ENCODE measurements at regions not wholly inside any gene's neighbourhood (a gene's known extent, or its start where the extent isn't known, plus 50 kb on each side); places are given as distances from the start of the nearest gene placed in this dataset.
"Not testable (repeated sequence)": the region's sequence is repeated elsewhere in the genome, so short reads cannot be mapped to it uniquely, and the experiment has no call there.

GRCh38 chr15:53129121-53129904 lies 339.2 kb upstream of the ONECUT1 start:
- in situ Hi-C loops (cut with MboI; ENCODE audit: low pct_unique_long_range_greater_than_20kb in 2 of 9, low sequenced_read_pairs in 9 of 9, unreplicated experiment in 9 of 9), result no loop called here
- WGBS, 10 experiments, result 1 to 40% (median 16%) methylated on average over 2 to 12 of the region's 12 CpGs
- Histone ChIP-seq H3K4me3 (no peak overlapping the region), H3K27ac (peak overlapping the region in 1 of 2 donors; percentile 56), H3K4me1 (replicated peaks in 1 of 2) (peaks cover 19 to 23% of the 10 kb centered on the region in 2 donors)
- peak in 4 of 8 experiments; percentile 36 to 82 (median 64) for ATAC-seq (replicated peaks in 6 of 8)

- Histone ChIP-seq H3K4me3 (no peak overlapping the region), H3K4me1 (replicated peaks in 1 of 2) (peaks cover 19 to 23% of the 10 kb centered on the region in 2 donors), H3K27ac (peak overlapping the region in 1 of 2 donors; percentile 56)
- ATAC-seq (replicated peaks in 6 of 8), result no peak
- WGBS, 10 experiments, result 0 to 60% (median 46%) methylated on average over 1 to 5 of the region's 5 CpGs; no CpG with 5 or more reads in 3 of the 10 experiments
- in situ Hi-C loops (cut with MboI; ENCODE audit: low pct_unique_long_range_greater_than_20kb in 2 of 9, low sequenced_read_pairs in 9 of 9, unreplicated experiment in 9 of 9), result no loop called here
Observed at GRCh38 chr15:53128652-53129051, 338.5 kb upstream of the ONECUT1 start.

GRCh38 chr15:53126144-53126543 lies 336.0 kb upstream of the ONECUT1 start:
- in situ Hi-C loops (cut with MboI; ENCODE audit: low pct_unique_long_range_greater_than_20kb in 2 of 9, low sequenced_read_pairs in 9 of 9, unreplicated experiment in 9 of 9), result no loop called here
- no peak for ATAC-seq (replicated peaks in 6 of 8)
- H3K27ac ChIP-seq, result no peak overlapping the region
- H3K4me1 ChIP-seq (replicated peaks in 1 of 2), result peaks cover 15 to 18% of the 10 kb centered on the region in 2 donors
- no peak overlapping the region for H3K4me3 ChIP-seq
- WGBS, 10 experiments, result 0 to 88% (median 6%) methylated on average over 1 to 3 of the region's 4 CpGs; no CpG with 5 or more reads in 3 of the 10 experiments

GRCh38 chr15:53122818-53123217 lies 332.7 kb upstream of the ONECUT1 start:
- in situ Hi-C loops (cut with MboI; ENCODE audit: low pct_unique_long_range_greater_than_20kb in 2 of 9, low sequenced_read_pairs in 9 of 9, unreplicated experiment in 9 of 9), result no loop called here
- Histone ChIP-seq H3K27ac (no peak overlapping the region), H3K4me3 (no peak overlapping the region), H3K4me1 (replicated peaks in 1 of 2) (no peaks in the 10 kb centered on the region)
- 0 to 90% (median 0%) methylated on average over 1 to 2 of the region's 2 CpGs; no CpG with 5 or more reads in 5 of the 10 experiments for WGBS, 10 experiments
- ATAC-seq (replicated peaks in 6 of 8), result no peak

GRCh38 chr15:53116915-53117314 lies 326.8 kb upstream of the ONECUT1 start:
- in situ Hi-C loops (cut with MboI; ENCODE audit: low pct_unique_long_range_greater_than_20kb in 2 of 9, low sequenced_read_pairs in 9 of 9, unreplicated experiment in 9 of 9), result not testable (repeated sequence)

GRCh38 chr15:53116169-53116568 lies 326.0 kb upstream of the ONECUT1 start:
- H3K4me3 ChIP-seq, result no peak overlapping the region
- no peaks in the 10 kb centered on the region for H3K4me1 ChIP-seq (replicated peaks in 1 of 2)
- H3K27ac ChIP-seq, result no peak overlapping the region
- ATAC-seq (replicated peaks in 6 of 8), result no peak
- in situ Hi-C loops (cut with MboI; ENCODE audit: low pct_unique_long_range_greater_than_20kb in 2 of 9, low sequenced_read_pairs in 9 of 9, unreplicated experiment in 9 of 9), result no loop called here

More at GRCh38 chr15:53116915-53117314, 326.8 kb upstream of the ONECUT1 start:
- not testable (repeated sequence) for ATAC-seq (replicated peaks in 6 of 8); H3K4me1 ChIP-seq (replicated peaks in 1 of 2); H3K4me3 ChIP-seq; H3K27ac ChIP-seq

GRCh38 chr15:53115563-53115962 lies 325.4 kb upstream of the ONECUT1 start:
- Histone ChIP-seq H3K4me3 (no peak overlapping the region), H3K27ac (no peak overlapping the region), H3K4me1 (replicated peaks in 1 of 2) (no peaks in the 10 kb centered on the region)
- WGBS, 10 experiments, result 0 to 100% (median 83%) methylated on average over 1 of the region's 1 CpG; no CpG with 5 or more reads in 3 of the 10 experiments
- in situ Hi-C loops (cut with MboI; ENCODE audit: low pct_unique_long_range_greater_than_20kb in 2 of 9, low sequenced_read_pairs in 9 of 9, unreplicated experiment in 9 of 9), result no loop called here
- no peak for ATAC-seq (replicated peaks in 6 of 8)

GRCh38 chr15:53114960-53115359 lies 324.8 kb upstream of the ONECUT1 start:
- 0 to 100% (median 45%) methylated on average over 1 to 3 of the region's 3 CpGs for WGBS, 10 experiments
- H3K4me3 ChIP-seq, result no peak overlapping the region
- H3K4me1 ChIP-seq (replicated peaks in 1 of 2), result no peaks in the 10 kb centered on the region
- no peak overlapping the region for H3K27ac ChIP-seq
- in situ Hi-C loops (cut with MboI; ENCODE audit: low pct_unique_long_range_greater_than_20kb in 2 of 9, low sequenced_read_pairs in 9 of 9, unreplicated experiment in 9 of 9), result no loop called here
- ATAC-seq (replicated peaks in 6 of 8), result no peak

GRCh38 chr15:53110999-53111398 lies 320.9 kb upstream of the ONECUT1 start:
- 0 to 94% (median 75%) methylated on average over 1 to 4 of the region's 4 CpGs; no CpG with 5 or more reads in 3 of the 10 experiments for WGBS, 10 experiments
- Histone ChIP-seq H3K4me3 (no peak overlapping the region), H3K27ac (no peak overlapping the region), H3K4me1 (replicated peaks in 1 of 2) (peaks cover 24 to 39% of the 10 kb centered on the region in 2 donors)
- ATAC-seq (replicated peaks in 6 of 8), result no peak
- in situ Hi-C loops (cut with MboI; ENCODE audit: low pct_unique_long_range_greater_than_20kb in 2 of 9, low sequenced_read_pairs in 9 of 9, unreplicated experiment in 9 of 9), result no loop called here

- peak in 3 of 8 experiments; percentile 46 to 62 (median 61) for ATAC-seq (replicated peaks in 6 of 8)
- WGBS, 10 experiments, result 0 to 83% (median 5%) methylated on average over 2 of the region's 2 CpGs; no CpG with 5 or more reads in 4 of the 10 experiments
- in situ Hi-C loops (cut with MboI; ENCODE audit: low pct_unique_long_range_greater_than_20kb in 2 of 9, low sequenced_read_pairs in 9 of 9, unreplicated experiment in 9 of 9), result no loop called here
- no peak overlapping the region for H3K4me3 ChIP-seq
- peaks cover 24 to 46% of the 10 kb centered on the region in 2 donors for H3K4me1 ChIP-seq (replicated peaks in 1 of 2)
- H3K27ac ChIP-seq, result peak overlapping the region in 1 of 2 donors; percentile 39
Observed at GRCh38 chr15:53108319-53108718, 318.2 kb upstream of the ONECUT1 start.

GRCh38 chr15:53107855-53108254 lies 317.7 kb upstream of the ONECUT1 start:
- WGBS, 10 experiments, result 0 to 79% (median 34%) methylated on average over 2 to 3 of the region's 3 CpGs; no CpG with 5 or more reads in 1 of the 10 experiments
- peak overlapping the region in 1 of 2 donors; percentile 84 for H3K27ac ChIP-seq
- peaks cover 24 to 51% of the 10 kb centered on the region in 2 donors for H3K4me1 ChIP-seq (replicated peaks in 1 of 2)
- H3K4me3 ChIP-seq, result no peak overlapping the region
- in situ Hi-C loops (cut with MboI; ENCODE audit: low pct_unique_long_range_greater_than_20kb in 2 of 9, low sequenced_read_pairs in 9 of 9, unreplicated experiment in 9 of 9), result no loop called here
- ATAC-seq (replicated peaks in 6 of 8), result peak in 3 of 8 experiments; percentile 29 to 58 (median 41)

- 20 to 93% (median 51%) methylated on average over 3 to 5 of the region's 7 CpGs for WGBS, 10 experiments
- peak overlapping the region in 1 of 5 donors; percentile 1 for H3K4me3 ChIP-seq
- in situ Hi-C loops (cut with MboI; ENCODE audit: low pct_unique_long_range_greater_than_20kb in 2 of 9, low sequenced_read_pairs in 9 of 9, unreplicated experiment in 9 of 9), result no loop called here
- H3K27ac ChIP-seq, result peak overlapping the region; percentile 70 to 84
- H3K4me1 ChIP-seq (replicated peaks in 1 of 2), result peaks cover 24 to 55% of the 10 kb centered on the region in 2 donors
- peak in 5 of 8 experiments; percentile 53 to 79 (median 57) for ATAC-seq (replicated peaks in 6 of 8)
Observed at GRCh38 chr15:53106505-53107286, 316.6 kb upstream of the ONECUT1 start.

- ATAC-seq (replicated peaks in 6 of 8), result peak in 2 of 8 experiments; percentile 18 to 22
- H3K4me1 ChIP-seq (replicated peaks in 1 of 2), result peaks cover 5 to 31% of the 10 kb centered on the region in 2 donors
- in situ Hi-C loops (cut with MboI; ENCODE audit: low pct_unique_long_range_greater_than_20kb in 2 of 9, low sequenced_read_pairs in 9 of 9, unreplicated experiment in 9 of 9), result no loop called here
- H3K4me3 ChIP-seq, result no peak overlapping the region
- H3K27ac ChIP-seq, result no peak overlapping the region
- 0 to 77% (median 18%) methylated on average over 1 to 2 of the region's 2 CpGs; no CpG with 5 or more reads in 2 of the 10 experiments for WGBS, 10 experiments
Observed at GRCh38 chr15:53102483-53102882, 312.3 kb upstream of the ONECUT1 start.

Data from motor neuron (in vitro differentiated cells).